NCI-H345 treated with DMSO at 0.1 percent for 48 hours (cell line): ENCODE measurements at regions not wholly inside any gene's neighbourhood (a gene's known extent, or its start where the extent isn't known, plus 50 kb on each side); places are given as distances from the start of the nearest gene placed in this dataset.
A peak's percentile ranks its signal among the peaks of the same experiment; 100 is the strongest.

Experiments used
- DNase-seq: peaks from one replicate; lab custom pipeline; 2025; ENCODE audit not compliant: unreplicated experiment; lab: John Stamatoyannopoulos, UW

DNA sequence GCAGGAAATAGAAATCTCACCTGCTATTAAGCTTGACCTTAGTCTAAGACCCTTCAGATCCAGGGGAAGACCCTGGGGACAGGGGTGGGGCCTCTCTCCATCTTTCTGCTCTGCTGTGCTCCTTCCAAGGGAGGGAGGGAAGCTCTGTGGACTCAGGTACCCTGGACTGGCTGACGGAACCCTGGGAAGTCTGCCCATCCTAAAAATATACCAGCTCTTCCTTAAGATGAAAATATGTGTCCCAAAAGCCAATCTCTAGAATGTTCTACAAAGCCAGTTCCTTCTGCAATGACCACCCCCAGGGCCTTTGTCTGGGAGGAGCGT is 73.7 kb downstream of the RTL6 start:
- no peak for DNase-seq

DNA sequence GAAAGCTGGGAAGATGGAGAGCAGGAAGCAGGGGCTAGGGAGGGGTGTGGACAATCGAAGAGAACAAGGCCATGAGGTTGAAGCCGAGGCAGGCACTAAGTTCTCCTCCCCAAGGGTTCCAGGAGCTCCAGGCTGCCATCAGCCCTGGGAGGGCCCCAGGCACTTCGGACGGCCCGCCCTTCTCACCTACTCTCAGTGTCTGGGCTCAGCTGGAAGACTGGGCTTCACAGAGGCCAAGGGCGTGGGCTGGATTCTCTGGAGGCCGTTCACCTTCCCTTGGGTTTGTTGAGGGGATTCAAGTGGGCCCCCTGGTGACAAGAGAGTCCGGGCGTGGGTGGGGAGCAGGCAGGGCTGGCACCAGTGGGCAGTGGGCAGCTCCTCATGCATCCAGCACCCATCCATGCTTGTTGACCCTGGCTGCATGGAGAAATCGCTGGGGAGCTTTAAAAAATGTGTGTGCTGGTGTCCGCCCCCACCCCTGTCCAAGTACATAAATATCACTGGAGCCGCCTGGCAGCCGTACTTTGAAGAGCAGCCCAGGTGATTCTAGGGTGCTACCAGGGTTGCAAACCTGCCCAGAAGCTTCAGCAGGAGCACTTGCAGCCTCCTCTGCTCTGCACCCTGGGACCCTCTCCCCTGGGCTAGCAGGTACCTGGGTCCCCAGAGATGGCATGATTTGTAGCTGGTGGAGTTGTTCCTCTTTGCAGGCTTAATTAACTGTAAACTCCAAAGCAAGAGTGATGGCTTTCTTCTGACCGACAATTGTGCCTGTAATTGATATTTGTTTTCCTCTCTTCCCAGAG is 74.3 kb downstream of the RTL6 start:
- DNase-seq, result no peak

DNA sequence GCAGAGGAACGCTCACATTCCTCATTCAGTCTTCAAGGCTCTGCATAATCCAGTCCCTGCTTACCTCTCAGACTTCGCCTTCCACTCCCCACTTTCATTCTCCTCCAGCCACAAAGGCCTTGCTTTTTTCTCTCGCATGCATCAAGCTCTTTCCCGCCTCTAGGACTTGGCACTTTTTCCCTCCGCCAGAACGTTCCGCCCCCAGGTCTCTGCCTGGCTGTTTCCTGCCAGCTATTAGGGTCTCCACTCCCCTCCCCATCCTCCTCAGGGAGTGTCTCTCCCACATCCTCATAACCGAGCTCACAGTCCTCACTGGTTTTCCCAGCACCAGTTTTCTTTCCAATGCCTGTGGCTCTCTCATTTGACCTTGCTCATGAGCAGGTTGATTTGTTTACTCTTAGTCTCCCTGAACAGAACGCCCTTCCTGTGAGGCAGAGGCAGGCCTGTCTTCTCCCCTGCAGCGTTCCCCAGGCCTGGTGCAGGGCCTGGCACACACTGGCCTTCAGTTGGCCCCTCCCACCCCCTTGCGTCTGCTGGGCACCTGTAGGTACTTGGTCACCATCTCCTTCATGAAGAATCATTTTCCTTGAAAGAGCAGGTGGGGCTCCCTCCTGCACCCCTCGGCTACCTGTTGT is 75.2 kb downstream of the RTL6 start:
- DNase-seq, result no peak

DNA sequence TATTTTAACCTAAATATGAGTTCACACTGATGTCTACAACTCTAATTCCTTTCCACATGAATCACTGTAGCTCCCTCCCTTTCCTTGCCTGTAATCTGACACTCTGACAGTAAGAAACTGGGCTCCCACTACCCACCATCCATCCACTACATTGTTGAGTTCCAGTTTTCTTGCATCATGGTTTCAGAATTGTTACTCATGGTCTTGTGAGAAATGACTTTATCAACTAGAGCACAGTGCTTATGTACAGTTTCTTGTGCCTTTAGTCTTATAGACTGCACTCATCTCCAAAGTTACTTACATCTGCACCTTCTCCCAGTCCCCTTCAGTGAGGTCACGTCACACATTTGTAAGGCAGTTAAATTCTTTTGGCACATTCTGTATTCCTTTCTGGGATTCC is 78.6 kb downstream of the RTL6 start:
- DNase-seq, result no peak

DNA sequence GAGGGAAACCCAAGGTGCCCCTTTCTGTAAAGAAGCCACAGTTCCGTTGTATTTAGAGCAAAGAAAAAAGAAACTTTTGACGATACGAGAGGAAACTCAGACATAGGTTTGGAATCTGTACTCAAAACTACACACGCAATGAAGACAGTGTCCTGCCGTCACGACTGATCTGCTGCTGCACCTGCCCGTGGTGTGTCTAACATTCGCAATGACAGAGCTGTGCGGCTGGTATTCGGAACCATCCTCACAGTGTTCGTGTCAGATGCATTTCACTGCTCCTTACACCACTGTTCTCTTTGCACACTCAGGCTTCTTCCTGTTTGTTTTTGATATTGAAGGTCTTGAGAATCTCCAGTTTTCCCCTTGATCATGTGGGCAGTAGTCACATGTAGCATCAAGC is 84.8 kb downstream of the RTL6 start:
- no peak for DNase-seq

DNA sequence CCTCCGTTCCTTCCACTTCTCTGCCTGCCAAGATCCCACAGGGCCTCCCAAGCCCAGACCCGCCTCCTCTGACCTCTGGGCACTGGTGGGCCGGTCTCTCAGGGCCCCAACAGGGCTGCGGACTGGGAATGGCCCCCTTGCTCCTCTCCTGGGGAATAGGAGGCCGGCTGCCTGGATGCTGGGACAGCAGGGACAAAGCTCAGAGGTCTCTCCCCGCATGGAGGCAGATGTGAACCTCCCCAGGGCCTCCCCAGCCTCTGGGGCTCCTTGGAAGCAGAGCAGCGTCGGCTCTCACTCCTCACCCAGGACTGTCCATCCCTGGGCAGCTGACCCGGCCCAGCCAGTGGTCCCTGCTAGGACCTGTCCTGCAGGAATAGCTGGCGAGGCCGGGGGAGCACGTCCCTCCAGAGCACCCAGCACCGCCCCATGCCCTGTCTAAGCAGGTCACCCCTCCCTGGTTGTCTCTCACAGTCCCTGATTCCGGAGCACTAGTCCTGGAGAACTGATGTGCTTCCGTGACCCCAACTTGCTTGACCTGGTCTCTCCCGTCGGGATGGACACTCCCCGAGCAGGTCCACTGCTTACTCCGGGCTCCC is 85.8 kb downstream of the RTL6 start:
- DNase-seq, result no peak

DNA sequence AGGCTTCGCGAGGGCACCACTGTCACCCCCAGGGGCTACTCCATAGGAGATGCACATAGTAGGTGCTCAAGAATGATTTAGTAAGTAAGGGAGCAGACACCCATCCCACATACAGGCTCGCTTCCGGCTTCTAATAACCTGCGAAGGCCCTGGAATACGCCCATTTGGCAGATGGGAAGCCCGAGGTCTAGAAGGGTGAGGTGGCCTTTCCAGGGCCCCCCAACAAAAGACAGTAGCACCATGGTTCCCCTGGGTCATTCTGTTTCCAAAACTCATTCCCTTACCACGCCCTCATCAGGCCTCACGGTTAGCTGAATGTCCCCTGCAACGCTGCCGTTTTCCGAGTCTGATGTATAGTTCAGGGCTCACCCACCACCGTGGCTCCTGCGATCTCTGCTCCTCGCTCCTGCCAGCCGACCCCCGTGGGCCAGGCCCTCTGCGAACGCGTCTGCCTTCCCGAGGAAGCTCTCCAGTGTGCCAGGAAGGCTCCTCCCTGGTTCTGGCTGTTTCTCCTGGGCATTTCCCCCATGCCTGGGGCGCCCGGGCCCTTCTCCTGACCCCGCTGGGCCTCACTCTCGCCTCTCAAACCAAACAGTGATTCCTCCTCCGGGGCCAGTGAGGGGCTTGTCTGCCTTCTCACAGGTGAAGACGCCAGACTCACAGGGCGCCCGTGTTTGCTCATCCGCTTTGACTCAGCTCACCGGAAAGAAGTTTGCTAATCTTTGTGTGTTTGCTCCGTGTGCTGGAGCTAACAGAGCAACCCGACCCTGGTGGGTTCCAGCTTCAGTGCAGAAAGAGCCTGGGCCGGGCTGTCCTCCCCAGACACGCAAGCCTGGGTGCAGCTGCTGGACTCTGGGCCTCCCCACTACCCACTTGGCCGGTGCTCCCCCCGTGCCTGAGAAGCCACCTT is 86.6 kb downstream of the RTL6 start:
- no peak for DNase-seq

DNA sequence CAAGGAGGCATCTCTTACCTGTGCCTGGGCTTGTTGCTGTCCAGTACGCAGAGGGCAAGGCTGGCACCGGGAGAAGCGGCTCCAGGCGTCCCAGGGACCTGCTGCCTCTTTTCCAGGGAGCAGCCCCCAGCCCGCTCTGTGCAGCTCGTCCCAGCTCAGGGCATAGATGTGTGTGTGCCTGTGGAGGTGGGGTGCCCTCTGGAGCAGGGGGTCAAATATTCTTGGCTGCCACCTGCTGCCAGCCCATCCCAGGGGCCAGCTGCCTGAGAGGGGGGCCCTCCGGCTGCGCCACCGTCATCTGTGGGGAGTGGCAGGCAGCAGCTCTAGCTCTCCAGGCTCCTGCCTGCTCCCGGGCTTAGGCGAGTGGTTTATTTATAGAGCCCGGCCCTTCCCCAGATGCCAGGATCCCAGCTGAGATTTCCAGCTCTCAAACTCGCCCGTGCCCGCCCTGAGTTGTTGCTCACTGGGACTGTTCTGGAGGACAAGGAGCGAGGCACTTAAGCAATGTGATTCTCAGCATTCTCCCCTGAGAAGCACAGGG is 87.5 kb downstream of the RTL6 start:
- peak; percentile 35 for DNase-seq

DNA sequence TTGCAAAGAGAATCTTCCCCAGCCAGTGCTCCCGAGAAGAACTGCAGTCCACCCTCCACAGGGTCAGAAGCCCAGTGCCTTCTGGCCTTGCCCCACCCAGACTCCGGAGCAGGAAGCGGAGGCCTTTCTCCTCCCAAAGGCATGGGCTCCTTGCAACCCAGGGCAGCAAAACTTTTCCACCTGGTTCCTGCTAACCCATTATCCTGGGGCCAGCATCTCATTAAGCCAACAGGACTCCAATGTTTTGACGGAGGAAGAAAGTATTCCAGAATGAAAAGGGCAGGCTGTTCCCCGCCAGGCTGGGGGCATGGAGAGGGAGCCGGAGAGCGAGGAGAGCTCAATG is 88.1 kb downstream of the RTL6 start:
- DNase-seq, result no peak

DNA sequence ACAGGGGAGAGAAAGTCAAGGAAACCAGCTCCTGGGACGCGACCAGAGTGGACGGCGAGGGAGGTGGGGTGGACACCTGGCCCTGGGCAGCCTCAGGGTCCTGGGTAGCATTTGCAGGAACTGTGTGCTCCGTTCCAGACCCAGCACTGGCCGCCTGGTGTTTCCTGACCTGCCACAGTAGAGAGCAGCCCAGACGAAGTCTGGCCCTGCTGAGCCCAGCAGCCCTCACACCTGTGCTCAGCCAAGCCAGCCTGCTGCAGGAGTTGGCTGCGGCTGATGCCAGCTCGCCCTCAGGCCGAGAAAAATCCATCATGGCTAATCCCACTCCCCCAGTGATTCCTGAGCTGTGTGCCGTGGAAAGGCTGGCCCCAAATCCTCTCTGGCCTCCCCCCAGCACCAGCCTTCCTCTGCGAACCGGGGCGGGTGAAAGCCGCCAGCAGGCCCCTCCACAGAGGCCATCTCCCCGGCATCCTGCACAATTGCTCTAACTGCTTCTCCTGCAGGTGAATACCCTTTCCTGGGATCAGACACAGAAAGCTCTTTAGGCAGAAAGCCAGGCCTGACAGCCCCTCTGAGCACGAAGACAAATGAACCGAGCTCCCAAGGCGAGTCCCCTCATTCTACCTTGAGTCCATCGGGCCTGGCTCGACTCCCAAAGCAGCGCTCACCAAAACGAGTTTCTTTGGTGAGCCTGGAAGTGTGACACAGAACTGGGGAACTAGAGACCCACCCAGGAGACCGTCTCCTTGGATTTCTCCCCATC is 88.6 kb downstream of the RTL6 start:
- DNase-seq, result no peak

DNA sequence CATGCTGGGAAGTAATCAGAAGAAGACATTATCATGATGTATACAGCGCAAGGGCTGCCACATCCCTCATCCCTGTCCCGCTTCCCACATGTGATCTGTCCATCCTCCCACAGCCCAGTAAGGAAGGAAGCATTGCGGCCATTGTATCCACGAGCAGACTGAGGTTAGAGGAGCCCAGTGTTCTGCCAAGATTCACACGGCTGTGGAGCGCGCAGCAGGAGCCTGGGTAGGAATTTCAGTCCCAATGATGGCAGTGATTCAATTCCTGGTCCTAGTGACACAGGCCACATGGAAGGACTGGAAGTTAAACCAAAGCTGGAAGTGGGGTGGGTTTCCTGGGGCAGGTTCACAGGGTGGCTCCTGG is 89.2 kb downstream of the RTL6 start:
- no peak for DNase-seq

DNA sequence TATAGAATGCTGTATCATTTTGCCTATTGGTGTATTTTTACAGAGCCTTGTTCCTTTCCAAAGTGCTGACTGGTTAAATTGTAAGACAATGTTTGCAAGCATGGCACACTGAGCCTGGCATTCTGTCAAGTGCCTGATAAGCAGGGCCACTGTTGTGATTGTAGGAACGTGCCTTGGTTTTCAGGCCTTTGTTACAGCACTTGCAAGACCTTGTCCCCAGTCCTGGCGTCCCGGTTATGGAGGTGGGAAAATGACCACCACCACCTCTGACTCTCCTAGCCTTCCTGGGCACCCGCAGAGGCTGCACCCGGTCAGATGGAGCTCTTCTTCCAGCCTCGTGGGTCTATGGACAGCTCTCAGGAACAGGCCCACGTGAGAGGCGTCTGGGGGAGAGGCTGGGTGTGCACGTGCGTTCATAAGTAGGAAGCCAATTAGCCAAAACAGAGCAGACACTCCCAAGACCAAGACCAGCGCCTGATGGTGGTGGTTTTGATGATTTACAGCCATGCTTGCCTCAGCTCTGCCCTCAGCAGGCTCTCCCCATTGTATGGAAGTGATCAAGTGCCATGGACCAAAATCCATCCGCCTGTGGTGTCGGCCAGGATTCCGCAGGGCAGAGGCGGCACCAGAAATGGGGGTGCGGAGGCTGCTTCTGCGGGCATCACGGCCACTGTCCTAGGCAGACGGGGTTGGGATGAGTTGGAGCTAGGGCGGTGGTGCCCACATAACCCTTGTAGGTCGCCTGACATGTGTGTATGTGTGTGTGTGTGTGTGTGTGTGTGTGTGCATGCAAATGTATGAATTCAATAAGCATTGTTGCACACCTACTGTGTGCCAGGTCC is 89.8 kb downstream of the RTL6 start:
- DNase-seq, result no peak

DNA sequence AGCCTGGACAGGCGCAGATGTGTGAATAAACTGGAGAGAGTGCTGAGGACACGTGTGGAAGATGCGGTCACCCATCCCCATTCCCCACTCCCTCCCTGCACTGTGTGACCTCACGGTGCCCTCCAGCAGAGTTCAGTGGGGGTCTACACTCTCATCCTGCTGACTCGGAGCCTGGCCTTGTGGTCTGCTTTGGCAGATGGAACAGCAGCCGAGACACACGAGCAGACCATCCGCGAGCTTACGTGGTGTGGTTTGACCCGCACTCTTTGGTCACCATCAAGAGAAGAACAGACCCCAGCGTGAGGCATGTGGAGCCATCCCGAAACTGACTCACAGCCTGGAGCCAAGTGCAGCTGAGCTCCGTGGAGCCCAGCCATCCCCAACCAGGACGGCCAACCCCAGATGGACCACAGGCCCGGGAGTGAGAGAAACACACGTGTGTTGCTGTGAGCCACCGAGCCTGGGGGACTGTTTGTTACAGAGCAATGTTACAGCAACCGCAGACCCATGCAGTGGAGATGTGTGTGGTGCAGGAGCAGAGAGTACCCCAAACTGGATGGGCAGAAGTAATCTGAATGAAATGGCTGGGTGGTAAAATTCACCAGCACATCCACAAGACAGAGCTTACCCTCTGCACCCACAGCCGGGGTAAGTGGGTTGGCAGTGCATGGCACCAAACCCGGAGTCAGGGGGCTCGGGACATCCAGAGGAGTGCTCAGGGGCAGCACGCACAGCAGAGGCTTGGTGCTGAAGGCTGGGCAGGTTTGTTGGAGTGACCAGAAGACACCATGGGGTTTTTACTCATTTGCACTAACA is 90.7 kb downstream of the RTL6 start:
- DNase-seq, result no peak

DNA sequence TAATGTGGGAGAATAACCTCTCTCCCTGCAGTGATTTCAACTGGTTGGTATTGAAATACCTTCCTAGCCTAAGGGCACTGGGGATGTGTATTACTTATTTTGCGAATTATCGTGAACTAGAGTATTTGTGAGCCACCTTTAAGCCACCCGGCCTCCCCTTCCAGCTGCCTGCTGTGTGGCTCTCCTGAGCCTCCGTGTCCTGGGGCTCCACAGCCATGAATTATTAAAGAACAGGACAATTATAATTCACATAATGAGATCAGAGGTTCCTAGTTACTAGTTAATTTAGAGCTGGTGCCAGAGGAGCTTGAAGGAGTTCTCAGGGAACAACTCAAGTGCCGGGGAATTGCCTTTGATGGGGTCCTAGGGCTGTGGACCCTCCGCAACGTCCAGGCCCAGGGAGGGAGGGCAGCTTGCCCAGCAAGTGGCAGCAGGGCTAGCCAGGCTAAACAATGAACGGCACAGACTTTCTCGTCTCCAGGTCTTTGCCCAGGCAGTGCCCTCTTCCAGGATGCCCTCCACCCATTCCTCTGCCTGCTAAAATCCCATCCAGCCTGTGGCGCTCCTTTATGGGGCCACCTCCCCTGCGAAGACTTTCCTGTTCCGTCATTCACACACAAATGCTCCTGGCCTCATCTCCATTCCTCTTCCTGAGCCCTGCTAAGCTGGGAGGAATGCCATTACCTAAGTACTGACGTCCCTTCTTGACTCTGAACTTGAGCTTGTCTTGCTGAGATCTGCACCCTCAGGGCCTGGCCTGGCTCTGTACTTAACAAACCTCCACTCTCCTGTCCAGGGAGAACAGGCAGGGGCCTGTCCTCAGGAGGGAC is 91.5 kb downstream of the RTL6 start:
- no peak for DNase-seq

DNA sequence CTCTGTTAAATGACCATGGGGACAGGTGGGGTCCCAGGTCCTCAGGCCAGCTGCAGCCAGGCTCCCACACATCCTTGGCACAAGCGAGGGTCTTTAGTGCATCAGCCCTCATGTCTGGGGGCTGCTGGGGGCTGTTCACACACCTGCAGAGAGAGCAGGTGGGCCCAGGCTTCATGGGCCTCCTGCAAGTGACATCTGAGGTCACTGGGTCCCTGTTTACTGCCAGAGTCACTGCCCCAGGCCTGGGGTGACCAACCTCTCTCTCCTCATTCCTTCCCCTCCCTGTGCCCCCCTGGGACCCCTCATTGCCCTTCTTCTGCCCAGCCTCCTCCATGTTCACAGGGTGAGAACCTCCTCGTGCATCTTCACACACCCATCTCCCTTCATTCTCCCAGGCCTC is 92.4 kb downstream of the RTL6 start:
- no peak for DNase-seq

DNA sequence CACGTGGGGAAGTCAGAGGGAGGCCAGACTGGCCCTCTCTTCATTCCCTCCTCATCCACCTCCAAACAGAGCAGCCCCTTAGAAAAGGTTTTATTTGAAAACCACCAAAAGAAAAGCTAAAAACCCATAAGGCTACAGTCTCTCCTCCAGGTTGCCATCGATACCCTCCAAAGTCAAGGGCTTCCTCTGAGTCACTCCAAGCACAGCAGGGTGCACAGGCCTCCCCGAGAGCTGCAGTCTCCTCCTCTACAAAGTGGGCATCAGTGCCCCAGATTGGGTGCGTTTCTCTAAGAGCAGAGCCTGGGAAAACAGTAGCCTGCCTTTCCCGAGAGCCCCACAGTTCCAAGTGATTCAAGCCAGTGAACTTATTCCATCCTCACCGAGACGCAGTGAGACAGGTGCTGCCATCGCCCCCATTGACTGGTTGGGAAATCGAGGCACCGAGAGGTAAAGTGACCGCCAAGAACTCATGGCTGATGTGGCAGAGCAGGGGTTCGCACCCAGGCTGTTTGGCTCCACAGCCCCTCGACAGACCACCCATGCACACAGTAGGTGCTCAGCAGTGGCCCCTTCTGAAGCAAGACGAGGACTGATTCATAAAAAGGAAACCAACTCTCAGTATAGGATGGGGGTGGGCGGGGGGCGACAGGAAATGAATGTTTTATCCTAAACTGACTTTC is 91.7 kb upstream of the SHISAL1 start:
- no peak for DNase-seq

DNA sequence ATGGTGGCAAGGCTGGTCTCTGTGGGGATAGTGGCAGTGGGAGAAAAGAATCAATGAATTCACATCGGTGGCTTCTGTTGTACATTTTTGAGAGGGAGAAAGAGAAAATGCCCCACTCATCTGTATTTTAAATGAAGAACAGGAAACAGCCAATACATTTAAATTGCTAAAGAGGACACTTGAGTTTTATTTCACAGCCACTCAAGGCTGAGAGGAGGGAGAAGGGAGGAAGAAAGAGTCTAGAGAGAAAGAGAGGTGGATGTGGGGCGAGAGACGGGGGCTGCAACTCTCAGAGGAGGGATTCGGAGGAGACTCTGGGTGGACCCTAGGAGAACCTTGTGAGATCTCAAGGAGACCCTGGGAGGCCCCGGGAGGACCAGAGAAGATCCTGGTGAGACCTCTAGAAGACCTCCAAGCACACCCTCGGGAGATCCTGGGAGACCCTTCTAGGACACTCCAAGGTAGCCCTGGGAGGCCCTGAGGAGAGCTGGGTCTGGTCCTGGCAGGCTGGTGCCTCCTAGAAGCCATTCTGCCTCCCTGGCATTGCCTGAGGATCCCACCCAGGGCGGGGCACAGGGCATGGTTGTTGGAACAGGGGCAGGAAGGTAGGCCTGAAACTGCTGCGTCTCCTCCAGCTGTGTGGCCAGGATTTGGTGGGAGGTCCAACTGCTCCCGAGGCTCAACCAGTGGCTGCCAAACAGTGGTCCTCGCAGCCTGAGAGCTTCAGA is 91.0 kb upstream of the SHISAL1 start:
- DNase-seq, result no peak
